AG10803 (cell line): ENCODE measurements at regions not wholly inside any gene's neighbourhood (a gene's known extent, or its start where the extent isn't known, plus 50 kb on each side); places are given as distances from the start of the nearest gene placed in this dataset.

Source experiments
- DNase-seq: peaks from one replicate; pipeline ENCODE4 v3.0.0; 2010; ENCODE audit warnings: low read depth
- H3K4me3 ChIP-seq: 2 replicates; pipeline ENCODE4 v1.5.1; 2011; ENCODE audit warnings: mild to moderate bottlenecking, low read length, control low read depth
- CTCF ChIP-seq: conservative IDR thresholded peaks from 2 replicates; pipeline ENCODE4 v1.5.1; 2011; ENCODE audit warnings: mild to moderate bottlenecking, low read length, control low read depth, inconsistent platforms

- no peak for TF ChIP-seq CTCF
- DNase-seq, result no peak
- no peak overlapping the region for H3K4me3 ChIP-seq
Measured at GRCh38 chr10:36704124-36704523, 421.3 kb upstream of the ANKRD30A start.

GRCh38 chr10:36703179-36703578 is 422.2 kb upstream of the ANKRD30A start:
- DNase-seq, result no peak
- no peak for TF ChIP-seq CTCF
- H3K4me3 ChIP-seq, result no peak overlapping the region

DNA sequence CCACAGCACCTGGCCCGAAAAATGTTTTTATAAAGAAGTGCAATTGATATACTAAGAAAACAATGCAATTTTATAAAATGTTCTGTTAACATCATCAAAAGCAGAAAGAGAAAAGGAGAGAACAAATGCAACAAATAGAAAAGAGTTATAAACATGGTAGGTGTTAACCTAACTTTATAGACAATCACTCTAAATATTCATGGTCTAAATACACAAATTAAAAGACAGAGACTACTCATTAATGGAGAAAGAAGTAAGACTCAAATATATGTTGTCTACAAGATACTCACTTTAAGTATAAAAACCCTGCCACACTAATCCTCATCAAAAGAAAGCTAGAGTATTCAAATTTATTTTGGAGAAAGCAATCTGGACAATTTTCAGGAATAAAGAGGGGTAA is 425.3 kb upstream of the ANKRD30A start:
- no peak overlapping the region for H3K4me3 ChIP-seq
- no peak for TF ChIP-seq CTCF
- DNase-seq, result no peak

DNA sequence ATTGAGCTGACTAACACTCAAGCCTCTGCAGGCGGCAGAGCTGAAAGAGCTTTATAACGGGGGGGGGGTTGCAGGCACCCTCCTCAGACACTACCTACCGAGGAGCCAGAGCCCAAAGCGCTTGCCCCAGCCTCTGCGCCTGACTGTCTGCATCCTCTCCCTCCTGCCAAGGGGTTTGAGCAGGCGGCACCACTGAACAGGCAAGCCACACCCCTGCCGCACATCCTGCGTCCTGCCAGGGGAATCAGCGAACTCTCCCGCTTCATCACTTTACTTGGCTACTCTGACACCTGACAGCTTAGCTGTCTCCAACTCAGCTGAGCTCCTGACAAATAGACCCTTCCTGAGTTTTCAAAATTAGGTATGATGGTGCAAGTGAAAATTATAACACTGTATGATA is 432.6 kb upstream of the ANKRD30A start:
- no peak overlapping the region for H3K4me3 ChIP-seq
- TF ChIP-seq CTCF, result no peak
- DNase-seq, result no peak

DNA sequence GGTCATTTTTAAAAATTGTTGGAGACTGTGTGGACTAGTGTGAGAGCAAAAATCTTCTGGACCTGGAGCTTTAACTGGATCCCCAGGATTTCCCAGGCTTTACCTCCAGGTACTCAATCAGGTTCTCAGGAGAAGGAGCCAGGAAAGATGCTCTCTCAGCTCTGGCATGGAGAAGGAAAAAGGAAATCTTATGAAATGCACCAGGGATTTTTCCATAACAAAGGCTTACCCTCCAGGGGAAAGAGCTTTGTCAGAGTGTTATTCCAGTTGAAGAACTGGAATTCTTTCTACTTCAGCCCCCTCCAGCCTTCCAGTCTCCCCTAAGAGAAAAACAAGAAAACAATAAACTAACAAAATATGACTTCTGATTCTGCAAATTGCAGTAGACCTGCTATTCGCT is 436.7 kb upstream of the ANKRD30A start:
- DNase-seq, result no peak
- no peak overlapping the region for H3K4me3 ChIP-seq
- no peak for TF ChIP-seq CTCF

GRCh38 chr10:36683421-36683820 is 442.0 kb upstream of the ANKRD30A start:
- no peak overlapping the region for H3K4me3 ChIP-seq
- DNase-seq, result no peak
- TF ChIP-seq CTCF, result no peak

GRCh38 chr10:36681751-36682632 is 443.4 kb upstream of the ANKRD30A start:
- no peak overlapping the region for H3K4me3 ChIP-seq
- DNase-seq, result peak; percentile 15
- TF ChIP-seq CTCF, result no peak
